ENCODE measurements at regions not wholly inside any gene's neighbourhood (a gene's known extent, or its start where the extent isn't known, plus 50 kb on each side); places are given as distances from the start of the nearest gene placed in this dataset.

- no peak overlapping the region for H3K4me2 ChIP-seq (ENCODE audit: low read depth, low read length)
- intact Hi-C loops (cut with micrococcal nuclease): no loop called here
- no peak overlapping the region for H4K91ac ChIP-seq (ENCODE audit: insufficient read depth, low read depth, low read length)
- no peaks in the 10 kb centered on the region for H3K4me1 ChIP-seq (ENCODE audit: control insufficient read depth, insufficient read depth, low read length)
- no peaks in the 10 kb centered on the region for H4K20me1 ChIP-seq (ENCODE audit: insufficient read depth, low read length)
- no peak overlapping the region for H3K14ac ChIP-seq (replicated peaks; ENCODE audit: low read depth, low read length)
- no peak overlapping the region for H4K8ac ChIP-seq (ENCODE audit: low read depth in 2 of 2, low read length in 2 of 2)
- H3K4me3 ChIP-seq (ENCODE audit: insufficient read depth, low read depth, low read length): no peak overlapping the region
- no peaks in the 10 kb centered on the region for H3K79me1 ChIP-seq (ENCODE audit: low read depth in 1 of 2, low read length in 2 of 2)
- H3K36me3 ChIP-seq (ENCODE audit: control insufficient read depth, insufficient read depth, low read length): no peaks in the 10 kb centered on the region
- no peak overlapping the region for H2BK20ac ChIP-seq (ENCODE audit: low read depth, low read length)
- no peak overlapping the region for H3K56ac ChIP-seq (ENCODE audit: extremely low read depth, insufficient read depth, low read length)
- no peak overlapping the region for H3K9ac ChIP-seq (ENCODE audit: low read depth, low read length)
- ChIA-PET POLR2A (ENCODE audit: unreplicated experiment) (no interaction called here), CTCF (no interaction called here)
- no peak for ATAC-seq (ENCODE audit: low read depth)
- H3K23ac ChIP-seq (ENCODE audit: low read depth, low read length): no peak overlapping the region
- dilution Hi-C loops (cut with HindIII; ENCODE audit: low sequenced_read_pairs, unreplicated experiment): no loop called here
- H3K27ac ChIP-seq (ENCODE audit: insufficient read depth, low read length): no peak overlapping the region
- H2AFZ ChIP-seq (replicated peaks; ENCODE audit: low read length, poor library complexity): no peak overlapping the region
- no peak overlapping the region for H3K18ac ChIP-seq (ENCODE audit: low read depth, low read length)
- in situ Hi-C loops (cut with MboI; ENCODE audit: low sequenced_read_pairs): no loop called here
- H2BK15ac ChIP-seq (ENCODE audit: low read depth, low read length): no peak overlapping the region
- H2AK5ac ChIP-seq (ENCODE audit: low read depth, low read length): no peak overlapping the region
- no TSS peak for BruUV-seq (replicated peaks)
- DNase-seq: peak; percentile 1
- H3K9me1 ChIP-seq (ENCODE audit: insufficient read depth, low read length): no peaks in the 10 kb centered on the region
- no peak overlapping the region for H2BK5ac ChIP-seq (ENCODE audit: low read depth, low read length, poor library complexity, severe bottlenecking)
- no peak overlapping the region for H2AK9ac ChIP-seq (replicated peaks; ENCODE audit: low read depth, low read length, poor library complexity)
- H2BK120ac ChIP-seq (ENCODE audit: low read depth, low read length): no peak overlapping the region
- peaks cover 6% of the 10 kb centered on the region; the same call in 1 of the 2 replicates for H3K9me3 ChIP-seq (ENCODE audit: control insufficient read depth, insufficient read depth, low read length)
- no peaks in the 10 kb centered on the region for H3K27me3 ChIP-seq (ENCODE audit: control insufficient read depth, insufficient read depth, low read length)
- no peak overlapping the region for H4K5ac ChIP-seq (ENCODE audit: low read depth, low read length)
- TF ChIP-seq NFE2L2 (IDR thresholded peaks at IDR 0.05; ENCODE audit: low read depth, low read length): no peak
- no peak for TF ChIP-seq CHD1 (IDR thresholded peaks at IDR 0.05; ENCODE audit: low read depth, low read length)
- TF ChIP-seq, protein P1, sequence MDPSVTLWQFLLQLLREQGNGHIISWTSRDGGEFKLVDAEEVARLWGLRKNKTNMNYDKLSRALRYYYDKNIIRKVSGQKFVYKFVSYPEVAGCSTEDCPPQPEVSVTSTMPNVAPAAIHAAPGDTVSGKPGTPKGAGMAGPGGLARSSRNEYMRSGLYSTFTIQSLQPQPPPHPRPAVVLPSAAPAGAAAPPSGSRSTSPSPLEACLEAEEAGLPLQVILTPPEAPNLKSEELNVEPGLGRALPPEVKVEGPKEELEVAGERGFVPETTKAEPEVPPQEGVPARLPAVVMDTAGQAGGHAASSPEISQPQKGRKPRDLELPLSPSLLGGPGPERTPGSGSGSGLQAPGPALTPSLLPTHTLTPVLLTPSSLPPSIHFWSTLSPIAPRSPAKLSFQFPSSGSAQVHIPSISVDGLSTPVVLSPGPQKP (IDR thresholded peaks at IDR 0.05; ENCODE audit: borderline replicate concordance, low read depth, low read length): no peak
- TF ChIP-seq FOS (IDR thresholded peaks at IDR 0.05; ENCODE audit: low read depth, low read length): no peak
- TF ChIP-seq, protein P2, sequence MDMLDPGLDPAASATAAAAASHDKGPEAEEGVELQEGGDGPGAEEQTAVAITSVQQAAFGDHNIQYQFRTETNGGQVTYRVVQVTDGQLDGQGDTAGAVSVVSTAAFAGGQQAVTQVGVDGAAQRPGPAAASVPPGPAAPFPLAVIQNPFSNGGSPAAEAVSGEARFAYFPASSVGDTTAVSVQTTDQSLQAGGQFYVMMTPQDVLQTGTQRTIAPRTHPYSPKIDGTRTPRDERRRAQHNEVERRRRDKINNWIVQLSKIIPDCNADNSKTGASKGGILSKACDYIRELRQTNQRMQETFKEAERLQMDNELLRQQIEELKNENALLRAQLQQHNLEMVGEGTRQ (IDR thresholded peaks at IDR 0.05; ENCODE audit: low read depth, low read length): no peak
- TF ChIP-seq MXI1 (IDR thresholded peaks at IDR 0.05; ENCODE audit: borderline replicate concordance, low read depth, low read length): no peak
- no peak for TF ChIP-seq RAD21 (IDR thresholded peaks at IDR 0.05; ENCODE audit: low read length)
- TF ChIP-seq SMC3 (IDR thresholded peaks at IDR 0.05; ENCODE audit: low read depth, low read length): no peak
- no peak for TF ChIP-seq CTCF (conservative IDR thresholded peaks at IDR 0.05; ENCODE audit: low read depth, low read length)
- no peak for TF ChIP-seq POLR2A (IDR thresholded peaks at IDR 0.05; ENCODE audit: low read depth, low read length)
- no peak for TF ChIP-seq CEBPB (IDR thresholded peaks at IDR 0.05; ENCODE audit: low read depth, low read length)
- TF ChIP-seq BHLHE40 (IDR thresholded peaks at IDR 0.05; ENCODE audit: low read depth, low read length): no peak
- TF ChIP-seq RCOR1 (IDR thresholded peaks at IDR 0.05; ENCODE audit: insufficient replicate concordance, low read length): no peak
- no peak for TF ChIP-seq MAZ (IDR thresholded peaks at IDR 0.05; ENCODE audit: borderline replicate concordance, low read depth, low read length)
- no peak for TF ChIP-seq MAFK (IDR thresholded peaks at IDR 0.05; ENCODE audit: low read depth, low read length)
- TF ChIP-seq RFX5 (IDR thresholded peaks at IDR 0.05; ENCODE audit: low read depth, low read length): no peak
- no peak overlapping the region for H3K4ac ChIP-seq (ENCODE audit: low read depth, low read length)
These were observed 116.3 kb downstream of the HS3ST1 start for GRCh38 chr4:11312389-11312788.

Measured in IMR-90 (cell line).